HUES48 (cell line): ENCODE measurements at regions not wholly inside any gene's neighbourhood (a gene's known extent, or its start where the extent isn't known, plus 50 kb on each side); places are given as distances from the start of the nearest gene placed in this dataset.

Source experiments
- H3K27ac ChIP-seq: one replicate; pipeline ENCODE4 v1.7.0; 2013; ENCODE audit warnings: low read depth, low read length, inconsistent platforms
- H3K27me3 ChIP-seq: 2 replicates; pipeline ENCODE4 v1.6.1; 2013; ENCODE audit warnings: mild to moderate bottlenecking, low read length; ENCODE audit not compliant: control insufficient read depth, insufficient read depth
- H3K36me3 ChIP-seq: 2 replicates; pipeline ENCODE4 v1.6.1; 2013; ENCODE audit warnings: low read length; ENCODE audit not compliant: control insufficient read depth, insufficient read depth
- H3K4me1 ChIP-seq: 2 replicates; pipeline ENCODE4 v1.6.1; 2013; ENCODE audit warnings: mild to moderate bottlenecking, low read length; ENCODE audit not compliant: control insufficient read depth, insufficient read depth
- H3K4me3 ChIP-seq: 2 replicates; pipeline ENCODE4 v1.5.1; 2013; ENCODE audit warnings: mild to moderate bottlenecking, low read depth, low read length
- H3K9ac ChIP-seq: 2 replicates; pipeline ENCODE4 v1.6.1; 2013; ENCODE audit warnings: mild to moderate bottlenecking, low read depth, low read length, moderate library complexity
- H3K9me3 ChIP-seq: 2 replicates; pipeline ENCODE4 v1.6.1; 2013; ENCODE audit warnings: low read length; ENCODE audit not compliant: control insufficient read depth, insufficient read depth

GRCh38 chr6:105789935-105790334, 296.2 kb upstream of the PRDM1 start:
- Histone ChIP-seq H3K27me3 (no peaks in the 10 kb centered on the region), H3K9ac (no peak overlapping the region), H3K9me3 (no peaks in the 10 kb centered on the region), H3K4me1 (no peaks in the 10 kb centered on the region; the same call in 1 of the 2 replicates), H3K36me3 (no peaks in the 10 kb centered on the region), H3K4me3 (no peak overlapping the region), H3K27ac (no peak overlapping the region)

GRCh38 chr6:105787747-105788146, 298.4 kb upstream of the PRDM1 start:
- H3K4me3 ChIP-seq: no peak overlapping the region
- no peaks in the 10 kb centered on the region for H3K36me3 ChIP-seq
- H3K27ac ChIP-seq: no peak overlapping the region
- H3K4me1 ChIP-seq: no peaks in the 10 kb centered on the region
- no peaks in the 10 kb centered on the region for H3K9me3 ChIP-seq
- H3K27me3 ChIP-seq: no peaks in the 10 kb centered on the region
- H3K9ac ChIP-seq: no peak overlapping the region

GRCh38 chr6:105786890-105787655, 299.1 kb upstream of the PRDM1 start:
- no peak overlapping the region for H3K9ac ChIP-seq
- H3K9me3 ChIP-seq: no peaks in the 10 kb centered on the region
- no peaks in the 10 kb centered on the region for H3K27me3 ChIP-seq
- H3K4me3 ChIP-seq: no peak overlapping the region
- H3K27ac ChIP-seq: no peak overlapping the region
- H3K36me3 ChIP-seq: no peaks in the 10 kb centered on the region
- no peaks in the 10 kb centered on the region for H3K4me1 ChIP-seq

DNA sequence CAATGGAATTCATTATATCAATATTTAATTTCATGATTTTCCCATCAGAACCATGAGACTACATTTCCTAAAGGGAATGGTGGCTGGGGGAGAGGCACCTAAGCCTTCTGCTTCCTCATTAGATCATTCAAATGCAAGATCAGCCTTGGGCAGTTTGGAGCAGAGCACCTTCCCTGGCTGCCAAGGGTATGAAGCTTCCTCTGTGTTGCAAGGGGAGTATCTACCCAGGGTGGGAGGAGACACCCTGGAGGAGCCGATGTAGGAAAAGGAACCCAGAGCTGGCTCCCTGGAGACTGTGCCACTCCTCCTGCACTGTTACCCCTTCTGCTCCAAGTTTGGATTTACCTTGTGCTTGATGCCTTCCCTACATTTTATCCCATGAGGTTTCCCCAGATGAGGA, 299.7 kb upstream of the PRDM1 start:
- Histone ChIP-seq H3K4me1 (no peaks in the 10 kb centered on the region), H3K9ac (no peak overlapping the region), H3K27ac (no peak overlapping the region)

GRCh38 chr6:105785066-105785811, 300.9 kb upstream of the PRDM1 start:
- no peaks in the 10 kb centered on the region for H3K9me3 ChIP-seq

More for the DNA sequence above, 299.7 kb upstream of the PRDM1 start:
- Histone ChIP-seq H3K27me3 (no peaks in the 10 kb centered on the region), H3K36me3 (no peaks in the 10 kb centered on the region), H3K9me3 (no peaks in the 10 kb centered on the region), H3K4me3 (no peak overlapping the region)

DNA sequence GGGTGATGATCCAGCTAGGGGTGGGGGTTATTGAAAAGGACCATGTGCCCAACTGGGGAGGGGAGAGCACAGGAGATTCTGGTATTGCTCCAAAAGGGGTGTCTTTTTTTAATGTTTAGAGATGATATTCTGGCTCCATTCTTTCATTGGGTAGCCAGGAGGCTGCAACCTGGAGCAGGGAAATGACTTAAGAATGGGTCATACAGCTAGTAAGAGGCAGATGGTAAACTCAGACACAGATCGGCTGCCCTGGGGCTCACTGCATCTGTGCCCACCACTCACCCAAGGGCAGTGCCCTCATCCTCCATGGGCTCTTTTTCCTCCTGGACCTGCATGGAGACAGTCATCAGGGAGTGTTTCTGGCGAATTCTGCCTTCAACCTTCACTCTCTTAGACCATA, 302.0 kb upstream of the PRDM1 start:
- H3K27ac ChIP-seq: no peak overlapping the region
- no peak overlapping the region for H3K4me3 ChIP-seq
- no peaks in the 10 kb centered on the region for H3K4me1 ChIP-seq
- no peak overlapping the region for H3K9ac ChIP-seq
- no peaks in the 10 kb centered on the region; the same call in 1 of the 2 replicates for H3K9me3 ChIP-seq
- H3K36me3 ChIP-seq: no peaks in the 10 kb centered on the region
- no peaks in the 10 kb centered on the region for H3K27me3 ChIP-seq

More at GRCh38 chr6:105785066-105785811, 300.9 kb upstream of the PRDM1 start:
- Histone ChIP-seq H3K4me3 (no peak overlapping the region), H3K9ac (no peak overlapping the region), H3K27me3 (no peaks in the 10 kb centered on the region), H3K36me3 (no peaks in the 10 kb centered on the region), H3K27ac (no peak overlapping the region), H3K4me1 (no peaks in the 10 kb centered on the region)

GRCh38 chr6:105783333-105783935, 302.7 kb upstream of the PRDM1 start:
- Histone ChIP-seq H3K4me3 (no peak overlapping the region), H3K27ac (no peak overlapping the region), H3K9ac (no peak overlapping the region), H3K36me3 (no peaks in the 10 kb centered on the region), H3K4me1 (no peaks in the 10 kb centered on the region), H3K9me3 (no peaks in the 10 kb centered on the region; the same call in 1 of the 2 replicates), H3K27me3 (no peaks in the 10 kb centered on the region)

GRCh38 chr6:105781915-105782314, 304.2 kb upstream of the PRDM1 start:
- H3K4me1 ChIP-seq: no peaks in the 10 kb centered on the region
- H3K4me3 ChIP-seq: no peak overlapping the region

GRCh38 chr6:105781248-105781647, 304.9 kb upstream of the PRDM1 start:
- Histone ChIP-seq H3K9ac (no peak overlapping the region), H3K4me1 (no peaks in the 10 kb centered on the region), H3K36me3 (no peaks in the 10 kb centered on the region), H3K4me3 (no peak overlapping the region), H3K9me3 (no peaks in the 10 kb centered on the region; the same call in 1 of the 2 replicates), H3K27ac (no peak overlapping the region), H3K27me3 (no peaks in the 10 kb centered on the region)

More at GRCh38 chr6:105781915-105782314, 304.2 kb upstream of the PRDM1 start:
- Histone ChIP-seq H3K9me3 (no peaks in the 10 kb centered on the region; the same call in 1 of the 2 replicates), H3K9ac (no peak overlapping the region), H3K27ac (no peak overlapping the region), H3K36me3 (no peaks in the 10 kb centered on the region), H3K27me3 (no peaks in the 10 kb centered on the region)

- H3K4me3 ChIP-seq: no peak overlapping the region
- no peak overlapping the region for H3K9ac ChIP-seq
- H3K4me1 ChIP-seq: no peaks in the 10 kb centered on the region
- no peaks in the 10 kb centered on the region for H3K27me3 ChIP-seq
- no peak overlapping the region for H3K27ac ChIP-seq
- no peaks in the 10 kb centered on the region; the same call in 1 of the 2 replicates for H3K9me3 ChIP-seq
- H3K36me3 ChIP-seq: no peaks in the 10 kb centered on the region
Measured at GRCh38 chr6:105780146-105780860, 305.8 kb upstream of the PRDM1 start.
